Transverse colon (tissue), 3 donors: ENCODE measurements at regions not wholly inside any gene's neighbourhood (a gene's known extent, or its start where the extent isn't known, plus 50 kb on each side); places are given as distances from the start of the nearest gene placed in this dataset.

Experiments used
- CTCF ChIP-seq, 5 experiments: fragments of 200-600 bp in 3 of 5; fragments of 450-650 bp in 2 of 5; sonication (generic) in 3 of 5; IDR thresholded peaks; 1 replicate in 2 of 5; 2 replicates in 3 of 5; pipeline ENCODE4 v1.5.1; 2016 to 2017; ENCODE audit warnings: antibody characterized with exemption in 5 of 5, inconsistent platforms in 3 of 5, mild to moderate bottlenecking in 2 of 5, moderate library complexity in 1 of 5
- EP300 ChIP-seq: sonication (generic); formaldehyde crosslinking; IDR thresholded peaks from one replicate; pipeline ENCODE4 v1.6.1; 2017; ENCODE audit warnings: antibody characterized with exemption, low read depth

GRCh38 chr6:43951063-43951755, 176.0 kb downstream of the MRPL14 start:
- TF ChIP-seq CTCF (IDR thresholded peaks at IDR 0.05) = peak; percentile 39 to 90 (median 57)
- TF ChIP-seq EP300 = no peak
